Colonic mucosa (tissue), 4 donors: ENCODE measurements at regions not wholly inside any gene's neighbourhood (a gene's known extent, or its start where the extent isn't known, plus 50 kb on each side); places are given as distances from the start of the nearest gene placed in this dataset.

Experiments used
- DNase-seq: peaks from one replicate; pipeline ENCODE4 v3.0.0-alpha.2; 2020
- H3K27ac ChIP-seq: fragments of 200-600 bp; one replicate; pipeline ENCODE4 v1.8.0; 2021
- H3K27me3 ChIP-seq: fragments of 200-600 bp; one replicate; pipeline ENCODE4 v1.8.0; 2021
- H3K36me3 ChIP-seq: fragments of 200-600 bp; one replicate; pipeline ENCODE4 v1.8.0; 2021
- H3K4me1 ChIP-seq: fragments of 200-600 bp; one replicate; pipeline ENCODE4 v1.8.0; 2021; ENCODE audit warnings: mild to moderate bottlenecking
- H3K4me3 ChIP-seq: fragments of 200-600 bp; one replicate; pipeline ENCODE4 v1.8.0; 2021
- H3K9ac ChIP-seq, 2 donors: one replicate each; pipeline ENCODE4 v1.7.0; 2013; ENCODE audit warnings: control low read depth in 2 of 2, low read depth in 2 of 2, low read length in 2 of 2
- H3K9me3 ChIP-seq: fragments of 200-600 bp; one replicate; pipeline ENCODE4 v1.8.0; 2021
- CTCF ChIP-seq: fragments of 200-600 bp; IDR thresholded peaks from one replicate; pipeline ENCODE4 v1.8.0; 2022; ENCODE audit warnings: antibody characterized with exemption, mild to moderate bottlenecking
- intact Hi-C: fragments of 100-400 bp; cut with DNase I; formaldehyde crosslinking; loops from one replicate; pipeline ENCODE4 v1.14.1; 2022
- donor health status: healthy.
- donor health status: DM: no; HTN: no; CAD: no.
- donor health status: DM: no; HTN: no; CAD: no.

GRCh38 chr5:104186100-104186499, 623.5 kb upstream of the NUDT12 start:
- no peak for DNase-seq
- intact Hi-C loops = loop anchor here (10.0 kb wide), 1 partner anchor 381 kb away; no protein-coding TSS in a partner anchor
- H3K4me1 ChIP-seq = no peaks in the 10 kb centered on the region

GRCh38 chr5:104184264-104184663, 621.7 kb upstream of the NUDT12 start:
- Histone ChIP-seq H3K4me1 (no peaks in the 10 kb centered on the region), H3K9me3 (no peaks in the 10 kb centered on the region), H3K4me3 (no peak overlapping the region), H3K27me3 (no peaks in the 10 kb centered on the region), H3K9ac (no peak overlapping the region), H3K36me3 (no peaks in the 10 kb centered on the region), H3K27ac (no peak overlapping the region)
- no peak for TF ChIP-seq CTCF
- intact Hi-C loops = loop anchor here (10.0 kb wide), 1 partner anchor 379 kb away; no protein-coding TSS in a partner anchor
- no peak for DNase-seq

More at GRCh38 chr5:104186100-104186499, 623.5 kb upstream of the NUDT12 start:
- no peak overlapping the region for H3K4me3 ChIP-seq
- H3K27ac ChIP-seq = no peak overlapping the region
- no peaks in the 10 kb centered on the region for H3K27me3 ChIP-seq
- H3K36me3 ChIP-seq = no peaks in the 10 kb centered on the region
- TF ChIP-seq CTCF = no peak
- no peaks in the 10 kb centered on the region for H3K9me3 ChIP-seq
- no peak overlapping the region for H3K9ac ChIP-seq

GRCh38 chr5:104178829-104179456, 616.4 kb upstream of the NUDT12 start:
- H3K4me1 ChIP-seq = no peaks in the 10 kb centered on the region
- H3K9ac ChIP-seq = no peak overlapping the region
- DNase-seq = peak; percentile 31
- H3K4me3 ChIP-seq = no peak overlapping the region
- TF ChIP-seq CTCF = peak; percentile 40
- H3K27ac ChIP-seq = no peak overlapping the region
- intact Hi-C loops = loop anchor here (5.0 kb wide), 1 partner anchor 592 kb away; no protein-coding TSS in a partner anchor
- H3K9me3 ChIP-seq = no peaks in the 10 kb centered on the region
- no peaks in the 10 kb centered on the region for H3K36me3 ChIP-seq
- no peaks in the 10 kb centered on the region for H3K27me3 ChIP-seq

- Histone ChIP-seq H3K4me3 (no peak overlapping the region), H3K27ac (no peak overlapping the region), H3K36me3 (no peaks in the 10 kb centered on the region), H3K27me3 (no peaks in the 10 kb centered on the region), H3K9me3 (no peaks in the 10 kb centered on the region), H3K4me1 (no peaks in the 10 kb centered on the region), H3K9ac (no peak overlapping the region)
- intact Hi-C loops = loop anchor here (5.0 kb wide), 1 partner anchor 591 kb away; no protein-coding TSS in a partner anchor
- no peak for TF ChIP-seq CTCF
- no peak for DNase-seq
These were observed 615.5 kb upstream of the NUDT12 start for GRCh38 chr5:104178066-104178465.

GRCh38 chr5:104177651-104178050, 615.1 kb upstream of the NUDT12 start:
- intact Hi-C loops = loop anchor here (5.0 kb wide), 1 partner anchor 590 kb away; no protein-coding TSS in a partner anchor
- H3K4me3 ChIP-seq = no peak overlapping the region
- no peaks in the 10 kb centered on the region for H3K36me3 ChIP-seq
- TF ChIP-seq CTCF = no peak
- no peak overlapping the region for H3K9ac ChIP-seq
- no peak for DNase-seq
- no peaks in the 10 kb centered on the region for H3K27me3 ChIP-seq
- H3K4me1 ChIP-seq = no peaks in the 10 kb centered on the region
- no peaks in the 10 kb centered on the region for H3K9me3 ChIP-seq
- no peak overlapping the region for H3K27ac ChIP-seq
